Ecto neural progenitor cell (in vitro differentiated cells): ENCODE measurements at regions not wholly inside any gene's neighbourhood (a gene's known extent, or its start where the extent isn't known, plus 50 kb on each side); places are given as distances from the start of the nearest gene placed in this dataset.

Source experiments
- DNase-seq: peaks from one replicate; pipeline ENCODE4 v3.0.0-alpha.2; 2018; ENCODE audit warnings: low spot score

DNA sequence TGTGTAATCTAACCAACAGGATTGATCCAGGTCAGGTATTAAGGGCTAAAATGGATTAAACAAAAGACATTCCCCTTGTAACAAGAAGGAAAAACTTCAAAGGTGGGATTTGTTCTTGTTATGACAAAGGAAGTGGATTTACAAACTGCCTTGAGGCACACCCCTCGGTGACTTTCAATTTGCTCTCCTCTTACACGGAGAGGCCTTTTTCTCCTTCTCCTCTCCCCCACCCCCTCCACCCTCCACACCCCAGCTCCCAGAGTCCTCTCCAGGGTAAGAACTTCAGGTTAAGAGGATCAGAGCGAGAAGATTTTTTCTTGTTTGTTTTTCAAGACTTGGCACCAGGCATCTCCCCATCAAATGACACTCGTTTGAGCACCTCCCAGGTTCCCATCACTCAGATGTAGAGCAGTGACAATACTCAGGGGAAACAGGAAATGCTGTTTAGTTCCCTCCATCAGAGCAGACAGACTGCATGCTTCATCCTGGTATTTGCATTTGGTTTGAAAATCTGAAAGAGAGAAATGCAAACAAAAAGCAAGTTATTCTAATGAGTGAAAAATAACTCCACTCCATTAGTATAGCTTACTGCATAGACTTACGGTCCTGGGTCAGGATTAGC is 77.6 kb upstream of the TMEM260 start:
- peak; percentile 54 for DNase-seq

DNA sequence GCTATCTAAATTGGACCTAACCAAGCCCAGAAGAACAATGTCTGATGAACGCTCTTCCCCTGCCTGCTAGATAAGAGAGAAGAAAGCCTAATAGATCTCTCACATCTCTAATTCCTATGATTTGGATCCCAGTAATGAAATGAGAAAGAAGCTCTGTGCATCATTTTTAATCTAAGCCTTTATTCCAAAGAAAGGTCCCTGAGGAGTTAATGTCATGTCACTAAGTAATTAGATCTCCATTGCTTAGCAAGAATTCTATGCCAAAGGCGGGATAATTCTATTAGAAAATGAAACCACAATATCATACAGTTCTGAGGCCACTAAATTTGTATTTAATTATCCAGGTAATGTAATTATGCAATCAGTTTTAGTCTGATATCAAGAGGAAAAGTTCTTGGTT is 74.2 kb upstream of the TMEM260 start:
- DNase-seq: no peak

DNA sequence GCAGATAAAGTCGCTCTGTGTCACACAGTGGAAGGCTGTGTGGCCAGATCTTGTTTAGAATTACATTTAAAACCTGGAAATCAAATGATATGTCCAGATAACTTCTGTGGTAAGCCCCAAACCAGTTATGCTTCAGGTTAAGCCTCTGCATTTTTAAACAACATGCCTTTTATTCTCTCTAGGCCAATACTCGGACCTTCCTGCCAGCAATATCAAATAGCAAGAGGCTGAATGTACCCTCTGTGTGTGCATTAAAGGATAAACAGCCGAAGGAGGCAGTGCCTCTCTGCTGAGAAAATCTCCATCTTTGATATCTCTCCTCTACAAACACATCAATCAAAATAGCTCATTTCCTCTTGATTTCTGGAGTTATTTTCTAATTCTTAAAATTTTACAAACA is 67.1 kb upstream of the TMEM260 start:
- DNase-seq: no peak

DNA sequence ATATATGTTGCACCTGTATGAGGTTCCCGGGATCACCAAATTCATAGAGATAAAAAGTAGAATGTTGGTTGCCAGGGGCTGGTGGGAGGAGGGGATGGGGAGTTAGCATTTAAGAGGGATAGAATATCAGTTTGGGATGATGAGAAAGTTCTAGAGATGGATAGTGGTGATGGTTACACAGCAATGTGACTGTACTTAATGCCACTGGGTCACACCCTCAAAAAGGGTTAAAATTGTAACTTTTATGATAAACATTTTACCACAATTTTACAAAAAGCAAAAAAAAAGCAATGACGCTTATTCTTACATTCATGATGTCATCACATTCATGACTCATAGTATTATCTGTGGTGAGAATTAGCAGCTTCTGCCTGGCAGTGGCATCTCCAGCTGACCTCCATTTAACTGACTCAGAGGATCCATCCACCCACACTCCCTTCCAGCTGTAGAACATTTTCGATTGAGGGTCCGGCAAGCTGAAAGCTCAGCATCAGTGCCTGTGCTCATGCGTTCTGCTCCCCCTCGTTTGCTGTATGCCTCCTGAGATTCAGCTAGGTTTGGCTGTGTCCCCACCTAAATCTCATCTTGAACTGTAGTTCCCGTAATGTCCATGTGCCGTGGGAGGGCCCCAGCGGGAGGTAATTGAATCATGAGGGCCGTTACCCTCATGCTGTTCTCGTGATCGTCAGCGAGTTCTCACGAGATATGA is 64.8 kb upstream of the TMEM260 start:
- no peak for DNase-seq

DNA sequence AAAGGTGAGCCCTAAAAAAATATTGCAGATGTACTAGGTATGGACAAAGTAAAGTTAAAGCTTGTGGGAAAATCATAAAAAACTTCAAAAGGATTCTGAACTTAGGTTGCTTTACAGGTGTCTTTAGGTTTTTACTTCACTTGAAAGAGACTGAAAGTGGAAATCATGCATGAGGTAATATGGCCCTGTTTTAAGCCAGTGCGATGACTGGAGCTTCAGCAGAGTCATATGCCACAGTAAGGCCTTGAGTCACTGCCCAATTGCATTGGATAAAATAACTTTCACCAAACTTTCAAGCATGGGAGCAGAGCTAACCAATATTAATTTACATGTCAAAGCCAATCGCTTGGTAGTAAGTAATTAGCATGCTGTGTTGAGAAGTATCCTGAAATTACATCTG is 63.9 kb upstream of the TMEM260 start:
- no peak for DNase-seq

DNA sequence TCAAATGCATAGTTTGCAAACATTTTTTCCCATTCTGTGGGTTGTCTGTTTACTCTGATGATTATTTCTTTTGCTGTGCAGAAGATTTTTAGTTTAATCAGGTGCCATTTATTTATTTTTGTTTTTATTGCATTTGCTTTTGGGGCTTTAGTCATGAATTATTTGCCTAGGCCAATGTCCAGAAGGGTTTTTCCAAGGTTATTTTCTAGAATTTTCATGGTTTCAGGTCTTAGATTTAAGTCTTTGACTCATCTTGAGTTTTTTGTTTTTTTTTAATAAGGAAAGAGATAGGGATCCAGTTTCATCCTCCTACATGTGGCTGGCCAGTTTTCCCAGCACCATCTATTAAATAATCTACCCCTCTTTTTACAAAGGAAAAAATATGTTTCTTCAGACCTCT is 57.2 kb upstream of the TMEM260 start:
- DNase-seq: no peak

DNA sequence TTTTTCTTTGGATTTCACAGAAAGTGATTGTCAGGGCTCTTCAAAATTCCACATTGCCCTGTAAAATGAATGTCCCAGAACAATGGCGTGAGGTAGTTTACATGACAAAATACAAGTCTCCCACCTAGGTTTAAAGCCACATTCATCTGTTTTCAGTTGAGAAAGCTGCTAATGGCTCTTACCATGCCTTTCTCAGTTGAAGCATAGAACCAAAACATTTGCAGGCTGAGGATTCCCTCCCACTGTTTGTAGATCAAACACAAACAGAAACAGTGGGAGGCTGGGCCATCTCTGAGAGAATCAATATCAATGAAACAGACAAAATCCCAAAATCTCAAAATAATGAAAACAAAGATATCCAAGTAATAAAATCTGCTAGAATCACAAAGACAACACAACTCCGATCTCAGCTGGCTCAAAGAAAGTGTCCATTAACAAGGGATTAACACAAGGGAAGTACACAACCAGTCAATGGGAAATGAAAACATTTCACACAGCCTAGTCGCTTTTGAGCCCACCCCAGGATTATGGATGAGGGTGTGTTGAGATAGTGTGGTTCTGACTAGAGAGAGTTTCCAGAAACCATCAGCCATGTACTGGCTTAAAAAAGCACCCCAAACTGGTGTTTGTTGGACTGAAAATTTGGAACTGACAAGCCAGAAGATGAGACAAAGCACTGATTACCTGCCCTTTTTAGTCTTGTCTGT is 54.5 kb upstream of the TMEM260 start:
- DNase-seq: no peak

DNA sequence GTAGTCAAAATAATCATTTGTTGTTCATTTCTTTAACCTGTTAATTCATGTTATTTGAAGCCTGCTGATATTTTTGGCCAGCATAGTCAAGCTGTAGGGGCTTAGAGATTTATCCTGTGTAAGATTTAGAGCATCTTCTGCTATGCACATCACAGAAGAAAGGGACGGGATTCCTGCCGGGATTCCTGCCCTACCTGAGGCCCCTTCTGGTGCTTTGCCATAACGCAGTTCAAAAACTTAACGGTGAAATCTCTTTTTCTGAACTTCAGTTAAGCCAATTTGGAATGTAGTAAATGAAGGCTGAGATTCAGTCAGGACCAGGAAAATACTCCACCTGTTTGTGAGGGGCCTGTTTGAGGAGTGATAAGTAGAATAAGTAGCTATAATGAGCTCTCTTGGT is 50.7 kb upstream of the TMEM260 start:
- no peak for DNase-seq
